ENCODE measurements at regions not wholly inside any gene's neighbourhood (a gene's known extent, or its start where the extent isn't known, plus 50 kb on each side); places are given as distances from the start of the nearest gene placed in this dataset.

DNA sequence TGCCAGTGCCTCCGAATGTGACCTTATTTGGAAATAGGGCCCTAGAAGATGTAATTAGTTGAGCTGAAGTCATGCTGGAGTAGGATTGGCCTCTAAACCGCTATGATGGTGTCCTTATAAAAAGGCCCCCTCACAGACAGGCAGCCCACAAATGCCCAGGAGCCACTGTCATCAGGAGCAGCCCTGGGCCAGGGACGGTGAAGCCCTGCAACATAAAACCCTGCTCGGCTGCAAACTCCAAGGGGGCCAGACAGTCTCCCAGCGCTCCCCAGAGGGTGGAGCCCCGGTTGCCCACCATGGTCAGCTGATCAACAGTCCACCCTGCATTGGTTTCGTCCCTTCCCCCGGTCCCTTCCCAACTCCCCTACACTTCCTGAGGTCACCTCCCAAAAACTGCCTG is 351.7 kb downstream of the FOXL1 start:
- no peak for TF ChIP-seq CTCF (IDR thresholded peaks at IDR 0.05; ENCODE audit: low read depth, low read length)
- no peak overlapping the region for H3K4me3 ChIP-seq (ENCODE audit: low read depth, low read length)

- H3K4me3 ChIP-seq (ENCODE audit: low read depth, low read length), result no peak overlapping the region
- TF ChIP-seq CTCF (IDR thresholded peaks at IDR 0.05; ENCODE audit: low read depth, low read length), result no peak
Measured at GRCh38 chr16:86930663-86931373, 352.5 kb downstream of the FOXL1 start.

DNA sequence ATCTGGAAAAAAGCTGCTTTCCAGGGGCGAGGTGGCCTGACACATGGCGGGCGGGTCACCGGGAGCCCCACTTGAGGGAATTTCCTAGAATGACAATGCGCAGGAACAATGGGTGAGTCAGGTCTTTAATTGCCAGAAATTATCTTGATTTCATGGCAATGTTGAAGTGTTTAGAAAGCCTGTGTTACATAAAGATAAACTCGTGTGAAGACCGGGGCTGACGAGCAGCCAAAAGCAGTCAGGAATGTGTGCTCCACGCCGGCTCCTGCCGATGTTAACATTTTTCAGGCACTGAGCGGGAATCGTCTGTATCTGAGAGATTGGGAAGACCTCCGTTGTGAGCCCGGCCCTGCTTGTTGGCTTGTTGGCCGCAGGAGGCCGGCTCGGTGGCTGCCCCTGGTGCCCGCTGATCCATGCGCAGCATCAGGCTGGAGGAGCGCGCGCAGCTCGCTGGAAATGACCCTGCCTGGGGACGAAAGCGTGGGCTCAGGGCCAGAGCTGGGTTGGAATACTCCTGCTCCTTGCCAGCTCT is 353.1 kb downstream of the FOXL1 start:
- no peak for TF ChIP-seq CTCF (IDR thresholded peaks at IDR 0.05; ENCODE audit: low read depth, low read length)
- no peak overlapping the region for H3K4me3 ChIP-seq (ENCODE audit: low read depth, low read length)

GRCh38 chr16:86932130-86932982 is 354.0 kb downstream of the FOXL1 start:
- TF ChIP-seq CTCF (IDR thresholded peaks at IDR 0.05; ENCODE audit: low read depth, low read length), result no peak
- no peak overlapping the region for H3K4me3 ChIP-seq (ENCODE audit: low read depth, low read length)

DNA sequence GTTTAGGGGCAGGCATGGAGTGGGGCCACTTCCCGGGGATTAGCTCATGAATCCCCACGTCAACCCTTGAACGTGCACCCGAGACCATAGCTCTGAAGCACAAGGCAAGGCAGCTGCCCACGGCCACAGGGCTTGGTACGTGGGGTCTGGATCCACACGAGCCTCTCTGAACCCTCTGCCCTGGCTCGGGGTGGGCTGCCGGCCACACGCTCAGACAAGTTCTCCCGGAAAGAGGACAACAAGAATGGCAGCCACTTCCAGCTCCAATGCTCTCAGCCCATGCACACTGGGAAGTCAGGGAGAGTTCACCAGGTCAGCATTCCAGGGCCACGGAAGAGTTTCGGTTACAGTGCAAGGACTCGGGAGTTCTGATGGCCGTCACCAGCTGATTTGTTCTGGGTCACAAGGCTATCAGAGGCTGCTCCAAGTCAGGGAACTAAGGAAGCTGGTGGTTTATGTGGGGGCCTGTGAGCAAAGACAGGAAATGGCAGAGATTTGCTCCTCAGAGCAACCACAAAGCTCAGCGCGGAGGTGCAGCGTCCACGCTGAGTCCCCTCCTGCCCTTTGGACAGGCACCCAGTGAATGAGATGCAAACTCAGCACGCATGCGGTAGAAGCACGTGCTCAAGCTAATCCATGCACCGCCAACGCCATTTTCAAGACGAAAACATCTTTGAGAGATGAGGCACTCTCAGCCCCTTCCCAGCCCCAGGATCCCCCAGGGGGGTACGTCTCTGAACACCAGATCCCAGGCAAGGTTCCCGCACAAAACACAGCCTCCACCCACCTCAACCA is 356.4 kb downstream of the FOXL1 start:
- no peak overlapping the region for H3K4me3 ChIP-seq (ENCODE audit: low read depth, low read length)
- no peak for TF ChIP-seq CTCF (IDR thresholded peaks at IDR 0.05; ENCODE audit: low read depth, low read length)

- no peak for TF ChIP-seq CTCF (IDR thresholded peaks at IDR 0.05; ENCODE audit: low read depth, low read length)
Measured at GRCh38 chr16:86939609-86940008, 361.3 kb downstream of the FOXL1 start.

More at GRCh38 chr16:86939609-86940008, 361.3 kb downstream of the FOXL1 start:
- H3K4me3 ChIP-seq (ENCODE audit: low read depth, low read length), result no peak overlapping the region
